GM19328 (cell line): ENCODE measurements at regions not wholly inside any gene's neighbourhood (a gene's known extent, or its start where the extent isn't known, plus 50 kb on each side); places are given as distances from the start of the nearest gene placed in this dataset.
"Not testable (repeated sequence)": the region's sequence is repeated elsewhere in the genome, so short reads cannot be mapped to it uniquely, and the experiment has no call there.

ENCODE experiments used
- ATAC-seq: cut with Tn5 transposase; IDR thresholded peaks from one replicate; pipeline ENCODE4 v1.9.1; 2021; ENCODE audit warnings: mild to moderate bottlenecking, moderate library complexity; ENCODE audit not compliant: unreplicated experiment

DNA sequence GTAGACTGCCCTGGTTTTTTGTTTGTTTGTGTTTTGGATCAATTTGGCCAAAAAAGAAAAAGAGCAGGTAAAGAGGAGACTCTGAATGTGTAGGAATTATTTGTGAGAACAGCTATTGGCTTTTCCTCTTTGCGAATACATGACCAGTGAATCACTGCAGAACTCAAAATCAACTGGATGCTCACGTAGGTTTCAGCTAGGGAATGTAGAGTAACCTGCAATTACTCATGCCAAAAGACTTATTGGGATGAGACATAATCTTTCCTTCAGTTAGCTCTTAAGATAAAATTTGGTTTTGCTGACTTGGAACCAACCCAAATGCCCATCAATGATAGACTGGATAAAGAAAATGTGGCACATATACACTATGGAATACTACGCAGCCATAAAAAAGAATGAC is 348.0 kb downstream of the NPR3 start:
- ATAC-seq: no peak

DNA sequence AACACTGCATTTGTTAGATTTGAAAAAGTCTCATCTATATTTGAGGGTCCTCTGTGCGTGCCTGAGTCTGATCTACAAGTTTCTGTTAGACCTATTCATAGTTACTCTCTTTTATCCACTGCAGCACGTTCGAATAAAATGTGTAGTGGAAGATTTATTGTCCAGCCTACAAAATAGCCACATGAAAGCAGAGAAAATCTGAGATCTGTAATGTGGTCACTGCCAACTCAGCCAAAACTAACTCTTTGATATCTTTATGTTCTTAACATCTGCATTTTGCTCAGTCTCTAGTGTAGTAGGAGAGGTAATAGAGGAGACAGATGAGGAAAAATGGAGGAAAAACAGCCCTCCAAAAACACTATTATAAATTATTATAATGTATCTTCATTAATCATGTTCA is 354.0 kb downstream of the NPR3 start:
- no peak for ATAC-seq

DNA sequence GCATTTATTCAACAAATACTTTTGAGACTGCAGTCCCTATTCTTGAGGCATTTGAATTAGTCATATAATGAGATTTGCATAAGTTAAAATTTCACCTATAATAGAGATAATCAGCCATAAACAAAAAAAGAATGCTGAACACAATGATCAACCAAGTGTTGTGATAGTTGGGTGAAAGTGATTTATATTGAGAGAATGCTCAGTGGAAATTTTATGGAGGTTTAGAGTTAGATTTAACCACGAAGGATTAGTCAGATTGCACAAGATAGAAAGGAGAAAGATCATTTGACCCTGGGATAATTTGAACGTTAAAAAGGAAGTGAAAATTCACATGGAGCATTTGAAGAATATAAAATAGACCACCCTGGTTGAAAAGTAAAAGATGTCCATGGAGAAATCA is 356.2 kb downstream of the NPR3 start:
- no peak for ATAC-seq

DNA sequence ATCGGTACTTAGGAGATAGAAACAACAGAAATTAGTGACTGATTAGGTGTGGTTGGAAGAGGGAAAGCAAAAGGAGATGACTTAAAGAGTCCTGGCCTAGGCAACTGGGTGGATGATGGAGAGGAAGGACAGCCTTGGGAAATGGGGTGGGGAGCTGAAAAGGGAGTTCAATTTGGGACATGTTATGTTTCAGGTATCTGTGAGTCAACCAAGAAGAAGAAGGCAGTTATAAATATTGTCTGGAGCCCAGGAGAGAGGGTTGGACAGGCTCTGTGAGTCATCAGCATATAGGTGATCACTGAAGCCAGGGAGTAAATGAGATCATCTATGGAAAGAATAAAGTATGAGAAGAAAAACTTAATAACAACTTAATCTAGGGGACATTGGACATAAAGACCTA is 357.7 kb downstream of the NPR3 start:
- ATAC-seq: no peak

DNA sequence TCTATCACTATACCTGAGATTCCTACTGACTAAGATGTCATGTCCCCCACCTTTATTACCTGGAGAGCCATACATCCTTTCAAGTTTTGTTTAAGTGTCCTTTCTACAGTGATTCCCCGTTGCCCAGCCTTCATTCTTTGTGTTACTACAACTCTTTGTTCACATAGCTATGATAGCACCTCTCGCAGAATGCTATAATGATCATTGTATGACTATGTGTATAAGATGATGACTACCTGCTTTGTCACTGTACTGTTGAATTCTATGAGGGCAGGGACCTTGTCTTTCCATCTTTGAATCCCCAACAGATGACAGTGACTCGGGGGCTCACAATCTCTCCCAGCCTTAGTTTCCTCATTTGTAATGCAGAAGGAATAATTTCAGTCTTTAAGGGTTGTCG is 361.2 kb downstream of the NPR3 start:
- ATAC-seq: no peak

DNA sequence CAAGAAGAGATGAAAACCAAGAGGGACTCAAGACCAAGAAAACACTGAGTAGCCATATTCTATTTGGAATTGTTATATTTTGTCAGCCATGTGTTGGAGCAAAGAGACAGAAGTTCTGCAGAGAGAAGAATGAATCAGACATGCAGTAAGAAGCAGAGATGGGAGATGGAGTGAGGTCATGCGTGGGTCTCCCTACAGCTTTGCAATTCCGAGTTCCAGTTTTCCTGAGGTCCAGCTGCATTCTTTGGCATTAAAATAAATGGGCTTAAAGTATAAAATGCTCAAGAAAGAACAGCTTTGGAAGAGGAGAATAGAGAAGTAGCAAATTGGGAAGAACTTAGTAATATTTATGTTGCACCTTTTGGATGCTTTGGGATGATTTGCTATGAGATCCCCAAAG is 361.6 kb downstream of the NPR3 start:
- ATAC-seq: no peak

DNA sequence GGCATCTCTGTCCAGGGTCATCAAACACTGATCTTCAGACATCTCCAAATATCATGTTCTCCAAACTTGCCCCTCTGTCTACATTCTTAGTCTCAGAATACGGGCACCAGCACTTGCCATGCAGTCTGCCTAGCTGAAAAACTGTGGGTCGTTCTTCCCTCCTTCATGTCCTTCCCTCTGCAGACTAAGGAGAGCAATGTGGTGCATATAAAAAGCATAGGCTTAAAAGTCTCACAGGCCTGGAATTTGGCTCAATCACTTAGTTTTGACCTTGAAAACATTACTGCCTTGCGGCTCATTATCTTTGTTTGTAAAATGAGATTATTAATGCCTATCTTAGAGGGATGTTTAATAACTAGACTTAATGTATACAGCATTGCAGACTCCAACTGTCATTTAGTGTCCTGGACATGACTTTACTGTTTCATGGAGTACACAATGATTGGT is 362.8 kb downstream of the NPR3 start:
- no peak for ATAC-seq

DNA sequence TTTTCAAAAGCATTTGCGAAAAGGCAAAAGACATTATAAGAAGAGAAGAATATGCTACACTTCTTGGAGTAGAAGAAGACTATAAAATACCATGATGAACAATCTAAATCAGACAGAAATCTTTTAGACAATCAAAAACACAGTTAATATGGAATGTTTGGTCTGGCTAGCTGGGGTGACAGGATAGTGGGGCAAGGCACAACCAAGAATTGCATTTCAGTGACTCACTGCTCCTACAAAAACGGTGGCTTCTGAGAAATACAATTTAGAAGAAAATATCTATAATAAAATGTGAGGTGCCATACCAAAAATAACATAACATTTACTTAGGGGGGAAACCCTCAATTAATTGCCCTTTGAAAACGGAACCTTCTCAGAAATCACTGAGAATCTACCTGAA is 363.4 kb downstream of the NPR3 start:
- ATAC-seq: no peak

DNA sequence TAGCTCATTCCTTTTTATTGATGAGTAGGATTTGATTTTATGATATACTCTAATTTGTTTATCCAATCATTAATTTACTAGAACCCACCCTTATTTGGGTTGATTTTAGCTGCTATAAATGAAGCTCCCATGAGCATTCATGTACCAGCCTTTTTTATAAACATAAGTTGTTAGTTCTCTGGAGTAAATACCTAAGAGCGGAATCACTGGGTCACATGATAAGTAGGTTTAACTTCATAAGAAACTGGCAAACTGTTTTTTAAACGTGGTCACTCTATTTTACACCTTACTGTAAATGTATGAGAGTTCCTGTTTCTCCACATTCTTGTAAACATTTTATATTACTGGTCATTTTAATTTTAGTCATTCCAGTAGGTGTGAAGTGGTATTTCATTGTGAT is 364.6 kb downstream of the NPR3 start:
- ATAC-seq: no peak

DNA sequence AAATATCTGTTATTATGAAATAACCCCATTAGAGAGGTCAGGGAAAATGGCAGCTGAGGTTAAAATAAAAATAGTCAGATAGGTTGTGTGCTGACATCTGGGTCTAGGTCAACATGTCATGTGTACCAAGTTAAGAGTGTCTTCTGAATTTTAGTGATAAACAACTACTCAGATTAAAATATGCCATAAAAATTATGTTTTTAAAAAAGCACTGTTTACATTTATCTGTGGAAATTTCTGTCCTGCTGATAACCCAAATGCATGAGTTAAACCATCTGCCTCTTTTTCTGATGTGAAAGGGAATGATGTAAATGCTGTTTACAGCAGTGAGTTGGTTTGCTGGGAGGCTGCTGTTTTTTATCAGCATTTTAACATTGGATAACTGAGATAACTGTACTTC is 361.2 kb upstream of the TARS1 start:
- no peak for ATAC-seq

DNA sequence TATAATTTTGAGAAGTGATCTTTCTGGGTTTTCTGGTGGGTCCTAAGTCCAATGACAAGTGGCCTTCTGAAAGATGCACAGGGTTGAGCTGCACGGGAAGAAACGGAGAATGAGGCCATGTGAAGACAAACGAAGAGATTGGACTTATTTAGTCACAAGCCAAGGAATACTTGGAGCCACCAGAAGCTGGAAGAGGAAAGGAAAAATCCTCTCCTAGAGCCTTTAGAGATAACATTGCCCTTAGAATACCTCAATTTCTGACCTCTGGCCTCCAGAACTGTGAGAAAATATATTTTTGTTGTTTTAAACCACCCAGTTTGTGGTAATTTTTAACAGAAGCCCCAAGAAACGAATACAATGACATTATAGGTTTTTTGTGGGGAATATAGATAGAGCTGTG is 360.5 kb upstream of the TARS1 start:
- ATAC-seq: no peak

DNA sequence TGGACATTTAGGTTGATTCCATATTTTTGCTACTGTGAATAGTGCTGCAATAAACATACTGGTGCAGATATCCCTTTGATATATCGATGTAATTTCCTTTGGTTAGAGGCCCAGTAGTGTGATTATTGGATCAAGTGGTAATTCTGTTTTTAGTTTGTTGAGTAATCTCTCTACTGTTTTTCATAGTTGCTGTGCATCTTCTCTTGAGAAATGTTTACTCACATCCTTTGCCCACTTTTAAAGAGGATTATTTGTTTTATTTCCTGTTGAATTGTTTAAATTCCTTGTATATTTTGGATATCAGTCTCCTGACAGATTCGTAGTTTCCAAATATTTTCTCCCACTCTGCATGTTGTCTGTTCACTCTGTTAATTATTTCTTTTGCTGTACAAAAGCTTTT is 352.6 kb upstream of the TARS1 start:
- ATAC-seq: no peak

DNA sequence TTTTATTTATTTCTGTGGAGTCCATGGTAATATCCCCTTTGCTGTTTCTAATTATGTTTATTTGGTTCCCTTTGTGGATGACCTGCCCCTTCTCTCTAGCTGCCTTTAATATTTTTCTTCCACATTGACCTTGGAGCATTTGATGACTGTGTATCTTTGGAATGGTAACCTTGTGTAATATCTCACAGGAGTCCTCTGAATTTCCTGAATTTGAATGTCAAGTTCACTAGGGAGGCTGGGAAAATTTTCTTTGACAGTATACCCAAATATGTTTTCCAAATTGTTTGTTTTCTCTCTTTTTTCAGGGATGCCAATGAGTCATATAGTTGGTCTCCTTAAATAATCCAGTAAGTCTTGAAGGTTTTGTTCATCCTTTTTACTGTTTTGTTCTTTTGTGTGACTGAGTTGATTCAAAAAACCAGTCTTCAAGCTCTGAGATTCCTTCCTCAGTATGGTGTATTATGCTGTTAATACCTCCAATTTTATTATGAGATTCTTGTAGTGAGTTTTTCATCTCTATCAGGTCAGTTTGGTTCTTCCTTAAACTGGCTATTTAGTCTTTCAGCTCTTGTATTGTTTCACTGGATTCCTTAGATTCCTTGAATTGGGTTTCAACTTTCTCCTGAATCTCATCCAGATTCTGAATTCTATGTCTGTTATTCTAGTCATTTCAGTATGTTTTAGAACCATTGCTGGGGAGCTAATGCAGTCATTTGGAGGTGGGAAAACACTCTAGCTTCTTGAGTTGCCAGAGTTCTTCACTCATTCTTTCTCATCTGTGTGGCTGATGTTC is 349.0 kb upstream of the TARS1 start:
- ATAC-seq: no peak

DNA sequence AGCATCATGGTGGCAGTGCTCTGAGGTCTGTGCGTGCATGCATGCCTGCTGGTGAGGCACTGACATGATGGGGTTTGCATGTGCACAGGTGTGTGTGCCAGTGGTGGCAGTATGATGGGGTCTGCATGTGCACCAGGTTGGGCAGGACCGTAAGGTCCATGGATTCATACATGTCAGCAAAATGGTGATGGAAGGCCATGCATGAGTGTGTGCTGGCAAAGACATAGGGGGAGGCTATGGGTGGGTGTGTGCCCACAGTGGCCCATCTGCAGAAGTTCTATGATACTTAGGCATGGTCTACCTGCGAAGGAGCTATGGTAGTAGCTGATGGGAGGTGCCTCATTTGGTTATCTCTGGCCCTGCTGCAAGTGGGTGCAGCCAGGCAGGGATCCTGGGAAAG is 348.0 kb upstream of the TARS1 start:
- no peak for ATAC-seq

DNA sequence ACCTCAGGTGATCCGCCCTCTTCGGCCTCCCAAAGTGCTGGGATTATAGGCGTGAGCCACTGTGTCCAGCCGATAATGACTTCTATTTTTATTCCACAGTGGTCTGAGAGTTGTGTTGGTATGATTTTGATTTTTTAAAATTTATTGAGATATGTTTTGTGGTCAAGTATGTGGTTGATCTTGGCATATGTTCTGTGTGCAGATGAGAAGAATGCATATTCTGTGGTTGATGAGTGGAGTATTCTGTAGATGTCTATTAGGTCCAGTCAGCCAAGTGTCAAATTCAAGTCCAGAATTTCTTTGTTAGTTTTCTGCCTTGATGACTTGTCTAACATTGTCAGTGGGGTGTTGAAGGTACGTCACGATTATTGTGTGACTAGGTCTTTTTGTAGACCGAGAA is 338.2 kb upstream of the TARS1 start:
- no peak for ATAC-seq

DNA sequence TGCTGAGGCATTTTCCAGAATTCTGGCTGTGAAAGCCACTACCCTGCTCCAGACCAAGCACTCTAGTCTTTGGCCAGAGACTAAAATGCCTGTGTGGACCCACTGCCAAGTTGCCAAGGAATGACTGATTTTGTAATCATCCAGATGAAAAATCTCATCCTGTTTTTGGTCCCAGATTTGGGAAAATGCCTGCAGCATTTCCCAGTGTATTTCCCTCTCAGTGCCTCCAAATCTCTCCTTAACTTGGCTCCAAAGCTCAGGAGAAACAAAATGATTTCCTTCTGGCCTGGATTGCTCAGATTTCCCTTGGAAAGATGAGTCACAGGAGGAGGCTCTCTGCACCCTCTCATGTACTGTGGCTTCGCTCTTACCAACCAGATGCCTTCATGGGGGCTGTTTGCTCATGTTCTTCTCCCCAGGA is 335.2 kb upstream of the TARS1 start:
- ATAC-seq: no peak

DNA sequence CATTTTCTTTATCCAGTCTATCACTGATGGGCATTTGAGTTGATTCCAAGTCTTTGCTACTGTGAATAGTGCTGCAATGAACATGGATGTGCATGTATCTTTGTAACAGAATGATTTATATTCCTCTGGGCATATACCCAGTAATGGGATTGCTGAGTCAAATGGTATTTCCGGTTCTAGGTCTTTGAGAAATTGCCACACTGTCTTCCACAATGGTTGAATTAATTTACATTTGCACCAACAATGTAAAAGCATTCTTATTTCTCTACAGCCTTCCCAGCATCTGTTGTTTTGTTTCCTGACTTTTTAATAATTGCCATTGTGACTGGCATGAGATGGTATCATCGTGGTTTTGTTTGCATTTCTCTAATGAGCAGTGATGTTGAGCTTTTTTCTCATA is 330.3 kb upstream of the TARS1 start:
- not testable (repeated sequence) for ATAC-seq

DNA sequence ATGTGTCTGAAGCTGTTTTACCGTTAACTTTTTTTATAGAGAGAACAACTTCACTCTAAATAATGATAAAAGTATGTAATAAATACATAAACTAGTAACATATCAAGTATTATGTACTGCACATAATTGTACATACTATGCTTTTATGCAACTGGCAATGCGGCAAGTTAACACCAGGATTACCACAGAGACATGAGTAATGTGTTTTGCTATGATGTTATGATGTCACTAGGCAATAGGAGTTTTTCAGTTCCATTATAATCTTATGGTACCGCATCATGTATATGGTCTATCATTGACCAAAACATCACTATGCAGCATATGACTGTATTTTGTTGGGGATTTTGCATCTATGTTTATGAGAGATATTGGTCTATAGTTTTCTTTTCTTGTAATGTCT is 326.4 kb upstream of the TARS1 start:
- no peak for ATAC-seq

DNA sequence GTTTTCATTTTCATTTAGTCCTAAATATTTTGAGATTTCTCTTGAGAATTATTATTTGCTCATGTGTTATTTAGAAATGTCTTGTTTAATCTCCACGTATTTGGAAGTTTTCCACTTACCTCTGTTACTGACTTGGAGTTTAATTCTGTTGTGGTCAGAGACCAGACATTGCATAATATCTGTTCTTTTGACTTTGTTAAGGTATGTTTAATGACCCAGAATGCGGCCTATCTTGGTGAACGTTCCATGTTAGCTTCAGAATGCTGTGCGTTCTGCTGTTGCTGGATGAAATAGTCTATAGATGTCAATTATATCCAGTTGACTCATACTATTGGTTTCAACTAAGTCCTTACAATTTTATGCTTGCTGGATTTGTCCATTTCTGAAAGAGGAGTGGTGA is 325.3 kb upstream of the TARS1 start:
- ATAC-seq: no peak

DNA sequence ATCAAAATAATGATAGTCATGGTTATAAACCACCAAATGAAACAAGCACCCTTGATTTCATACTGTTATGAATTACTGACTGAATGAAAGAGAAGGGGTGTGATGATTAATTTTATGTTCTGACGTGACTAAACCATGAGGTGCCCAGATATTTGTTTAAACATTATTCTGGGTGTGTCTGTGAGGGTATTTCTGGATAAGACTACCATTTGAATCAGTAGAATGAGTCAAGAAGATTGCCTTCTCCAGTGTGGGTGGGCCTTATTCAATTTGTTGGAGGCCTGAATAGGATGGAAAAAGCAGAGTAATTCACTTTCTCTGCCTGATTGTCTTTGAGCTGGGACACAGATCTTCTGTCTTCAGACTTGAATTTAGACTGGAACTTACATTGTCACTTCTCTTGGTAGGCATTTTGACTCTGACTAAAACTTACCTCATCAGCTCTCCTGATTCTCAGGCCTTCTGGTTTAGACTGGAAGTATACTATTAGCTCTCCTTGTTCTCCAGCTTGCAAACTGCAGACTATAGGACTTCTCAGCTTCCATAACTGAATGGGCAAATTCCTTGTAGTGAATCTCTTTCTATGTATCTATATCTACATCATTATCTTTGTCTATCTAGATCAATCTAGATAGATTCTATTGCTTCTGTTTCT is 321.9 kb upstream of the TARS1 start:
- no peak for ATAC-seq

DNA sequence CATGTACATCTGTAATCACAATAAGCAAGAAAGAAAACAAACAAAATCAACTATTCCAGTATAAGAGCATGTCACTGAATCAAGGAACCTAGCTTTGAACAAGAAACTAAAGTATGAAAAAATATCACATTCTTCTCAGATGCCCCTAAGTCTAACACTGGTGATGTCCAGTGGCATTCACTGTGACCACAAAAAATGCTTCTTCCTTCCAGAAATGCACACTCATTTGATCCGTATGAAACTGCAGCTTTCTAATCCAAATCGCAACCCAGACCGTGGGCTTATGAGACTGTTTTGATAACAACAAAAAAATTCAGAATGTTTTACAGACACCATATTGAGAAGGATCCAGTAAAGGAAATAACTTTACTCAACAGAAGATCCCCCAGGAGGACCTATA is 320.1 kb upstream of the TARS1 start:
- ATAC-seq: no peak

DNA sequence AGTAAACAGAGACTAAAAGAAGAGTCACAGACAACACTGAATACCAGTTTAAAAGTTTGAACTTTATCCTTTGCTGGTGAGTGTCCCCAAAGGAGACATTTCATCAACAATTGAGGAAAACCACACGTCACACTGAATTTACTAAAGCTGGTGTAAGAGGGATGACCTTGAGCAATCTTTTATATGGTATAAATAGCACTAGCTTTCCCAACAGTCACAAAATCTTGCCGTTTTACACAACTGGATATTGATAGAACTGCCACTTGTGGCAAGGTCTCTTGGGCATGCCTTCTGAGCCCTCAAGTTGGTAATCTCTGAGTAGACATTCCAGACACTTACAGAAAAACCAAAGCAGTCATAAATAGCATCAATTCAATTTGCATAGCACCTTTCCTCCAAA is 311.5 kb upstream of the TARS1 start:
- no peak for ATAC-seq

DNA sequence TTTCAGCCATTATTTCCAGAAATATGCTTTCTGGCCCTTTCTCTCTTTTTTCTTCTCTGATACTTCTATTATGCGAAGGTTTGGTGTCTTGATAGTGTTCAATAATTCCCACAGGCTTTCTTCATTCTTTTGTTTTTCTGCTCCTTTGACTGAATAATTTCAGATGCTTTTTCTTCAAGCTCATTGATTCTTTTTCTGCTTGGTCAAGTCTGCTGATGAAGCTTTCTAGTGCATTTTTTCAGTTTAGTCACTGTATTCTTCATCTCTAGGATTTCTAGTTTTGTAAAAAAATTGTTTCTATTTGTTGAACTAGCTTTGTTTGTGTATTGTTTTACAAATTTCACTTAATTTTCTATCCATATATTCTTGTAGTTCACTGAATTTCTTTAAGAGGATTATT is 304.0 kb upstream of the TARS1 start:
- ATAC-seq: no peak
